ENCODE measurements at regions not wholly inside any gene's neighbourhood (a gene's known extent, or its start where the extent isn't known, plus 50 kb on each side); places are given as distances from the start of the nearest gene placed in this dataset.

- no peak overlapping the region for H3K9ac ChIP-seq (ENCODE audit: control insufficient read depth, insufficient read depth, low read length)
- H4K20me1 ChIP-seq (ENCODE audit: control insufficient read depth, insufficient read depth): no peaks in the 10 kb centered on the region
- TF ChIP-seq ZNF622 (IDR thresholded peaks at IDR 0.05): no peak
- TF ChIP-seq HDGF (IDR thresholded peaks at IDR 0.05): no peak
- FAIRE-seq (no peak), DNase-seq (ENCODE audit: low read depth, low spot score) (no peak), ATAC-seq (no peak)
- no peak overlapping the region for H3K27ac ChIP-seq (ENCODE audit: control insufficient read depth, insufficient read depth)
- H3K4me3 ChIP-seq: no peak overlapping the region
- H3K4me2 ChIP-seq (ENCODE audit: control insufficient read depth, insufficient read depth): no peak overlapping the region
- POLR2A ChIA-PET: no interaction called here
- no peaks in the 10 kb centered on the region for H3K4me1 ChIP-seq (ENCODE audit: control insufficient read depth, insufficient read depth, low read length)
- CTCF ChIA-PET: no interaction called here
- no peaks in the 10 kb centered on the region for H3K36me3 ChIP-seq (ENCODE audit: control insufficient read depth in 2 of 2, insufficient read depth in 2 of 2, low read length in 1 of 2)
- intact Hi-C loops (cut with micrococcal nuclease; ENCODE audit: unreplicated experiment) (no loop called here), in situ Hi-C loops (cut with MboI) (no loop called here)
- H3K9me3 ChIP-seq (replicated peaks; ENCODE audit: control insufficient read depth, insufficient read depth, low read length): no peaks in the 10 kb centered on the region
- no peak overlapping the region for H2AFZ ChIP-seq (ENCODE audit: control insufficient read depth, low read depth, low read length)
- RAD21 ChIA-PET (ENCODE audit: unreplicated experiment): no interaction called here
- H3K79me2 ChIP-seq (ENCODE audit: control insufficient read depth, insufficient read depth, low read length): no peaks in the 10 kb centered on the region
- H3K27me3 ChIP-seq (replicated peaks in 1 of 2; ENCODE audit: control insufficient read depth in 2 of 2, insufficient read depth in 2 of 2, low read length in 1 of 2): no peaks in the 10 kb centered on the region
- SMC1A ChIA-PET (ENCODE audit: uncharacterized antibody, unreplicated experiment): no interaction called here
- BruUV-seq (replicated peaks): no TSS peak
- WGBS (ENCODE audit: insufficient coverage, insufficient replicate concordance, low lambda C conversion rate, missing lambda C conversion rate): 58% methylated on average over 3 of the region's 3 CpGs
These were observed 168.1 kb downstream of the FAT4 start for GRCh38 chr4:125482822-125483221.

DNA sequence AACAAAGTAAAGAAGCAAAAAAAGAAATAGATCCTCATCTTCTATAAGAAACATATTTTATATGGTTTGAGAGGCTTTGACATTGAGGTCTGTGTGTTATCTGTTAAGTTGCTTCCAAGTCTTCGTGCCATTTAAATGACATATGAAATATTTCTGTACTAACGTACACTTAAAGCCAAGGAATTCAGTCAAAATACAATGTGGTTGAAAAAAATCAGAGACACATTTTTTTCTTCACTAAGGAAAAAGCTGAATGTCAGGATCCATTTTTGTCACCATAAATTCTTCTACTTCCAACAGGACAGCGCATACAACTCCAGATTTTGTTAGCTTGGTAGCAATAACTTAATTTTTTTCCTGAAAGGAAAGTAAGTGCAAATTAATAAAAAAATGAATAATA, 168.5 kb downstream of the FAT4 start:
- H3K4me3 ChIP-seq: no peak overlapping the region
- no peaks in the 10 kb centered on the region for H3K36me3 ChIP-seq (ENCODE audit: control insufficient read depth in 2 of 2, insufficient read depth in 2 of 2, low read length in 1 of 2)
- SMC1A ChIA-PET (ENCODE audit: uncharacterized antibody, unreplicated experiment): no interaction called here
- in situ Hi-C loops (cut with MboI) (no loop called here), intact Hi-C loops (cut with micrococcal nuclease; ENCODE audit: unreplicated experiment) (no loop called here)
- CTCF ChIA-PET: interaction anchor here (0.6 kb wide), 2 partner anchors 88 to 247 kb away, joined by 3 read pairs; no protein-coding TSS in a partner anchor
- H3K79me2 ChIP-seq (ENCODE audit: control insufficient read depth, insufficient read depth, low read length): no peaks in the 10 kb centered on the region
- H3K9ac ChIP-seq (ENCODE audit: control insufficient read depth, insufficient read depth, low read length): no peak overlapping the region
- DNase-seq (ENCODE audit: low read depth, low spot score) (no peak), ATAC-seq (no peak), FAIRE-seq (no peak)
- POLR2A ChIA-PET: no interaction called here
- WGBS (ENCODE audit: insufficient coverage, insufficient replicate concordance, low lambda C conversion rate, missing lambda C conversion rate): 13% methylated on average over 3 of the region's 3 CpGs
- H3K4me1 ChIP-seq (ENCODE audit: control insufficient read depth, insufficient read depth, low read length): no peaks in the 10 kb centered on the region
- H3K27ac ChIP-seq (ENCODE audit: control insufficient read depth, insufficient read depth): no peak overlapping the region
- no peak overlapping the region for H3K4me2 ChIP-seq (ENCODE audit: control insufficient read depth, insufficient read depth)
- no peaks in the 10 kb centered on the region for H3K9me3 ChIP-seq (replicated peaks; ENCODE audit: control insufficient read depth, insufficient read depth, low read length)
- no peaks in the 10 kb centered on the region for H4K20me1 ChIP-seq (ENCODE audit: control insufficient read depth, insufficient read depth)
- BruUV-seq (replicated peaks): no TSS peak
- no peaks in the 10 kb centered on the region for H3K27me3 ChIP-seq (replicated peaks in 1 of 2; ENCODE audit: control insufficient read depth in 2 of 2, insufficient read depth in 2 of 2, low read length in 1 of 2)
- RAD21 ChIA-PET (ENCODE audit: unreplicated experiment): no interaction called here
- no peak overlapping the region for H2AFZ ChIP-seq (ENCODE audit: control insufficient read depth, low read depth, low read length)
- TF ChIP-seq REST (IDR thresholded peaks at IDR 0.05; ENCODE audit: low read depth, low read length): no peak
- no peak for TF ChIP-seq MTA3 (IDR thresholded peaks at IDR 0.05; ENCODE audit: borderline replicate concordance, low read length)
- TF ChIP-seq, protein P1, sequence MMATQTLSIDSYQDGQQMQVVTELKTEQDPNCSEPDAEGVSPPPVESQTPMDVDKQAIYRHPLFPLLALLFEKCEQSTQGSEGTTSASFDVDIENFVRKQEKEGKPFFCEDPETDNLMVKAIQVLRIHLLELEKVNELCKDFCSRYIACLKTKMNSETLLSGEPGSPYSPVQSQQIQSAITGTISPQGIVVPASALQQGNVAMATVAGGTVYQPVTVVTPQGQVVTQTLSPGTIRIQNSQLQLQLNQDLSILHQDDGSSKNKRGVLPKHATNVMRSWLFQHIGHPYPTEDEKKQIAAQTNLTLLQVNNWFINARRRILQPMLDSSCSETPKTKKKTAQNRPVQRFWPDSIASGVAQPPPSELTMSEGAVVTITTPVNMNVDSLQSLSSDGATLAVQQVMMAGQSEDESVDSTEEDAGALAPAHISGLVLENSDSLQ (IDR thresholded peaks at IDR 0.05): no peak
- no peak for TF ChIP-seq ESRRA (IDR thresholded peaks at IDR 0.05; ENCODE audit: low read length)
- TF ChIP-seq POU2F2 (IDR thresholded peaks at IDR 0.05; ENCODE audit: borderline replicate concordance, low read depth, low read length): no peak
- no peak for TF ChIP-seq EP300 (IDR thresholded peaks at IDR 0.05; ENCODE audit: borderline replicate concordance in 1 of 2, control insufficient read depth in 1 of 2, low read depth in 2 of 2, low read length in 2 of 2)
- no peak for TF ChIP-seq WRNIP1 (IDR thresholded peaks at IDR 0.05; ENCODE audit: borderline replicate concordance, low read depth, low read length)
- no peak for TF ChIP-seq ZBTB33 (IDR thresholded peaks at IDR 0.05)
- TF ChIP-seq KAT2A (conservative IDR thresholded peaks at IDR 0.05; ENCODE audit: control insufficient read depth, low read depth, low read length): no peak
- TF ChIP-seq CREB1 (IDR thresholded peaks at IDR 0.05; ENCODE audit: low read depth): no peak
- no peak for TF ChIP-seq RELA (IDR thresholded peaks at IDR 0.05; ENCODE audit: borderline replicate concordance, partially characterized antibody)
